NCI-H146 (cell line): ENCODE measurements at regions not wholly inside any gene's neighbourhood (a gene's known extent, or its start where the extent isn't known, plus 50 kb on each side); places are given as distances from the start of the nearest gene placed in this dataset.
A peak's percentile ranks its signal among the peaks of the same experiment; 100 is the strongest.

Experiments
- DNase-seq: peaks from one replicate; lab custom pipeline; 2025; lab: John Stamatoyannopoulos, UW

GRCh38 chr3:176932433-176932832 lies 264.8 kb downstream of the TBL1XR1 start:
- no peak for DNase-seq

GRCh38 chr3:176931991-176932390 lies 265.3 kb downstream of the TBL1XR1 start:
- no peak for DNase-seq

- DNase-seq: no peak
Measured at GRCh38 chr3:176930942-176931341, 266.3 kb downstream of the TBL1XR1 start.

GRCh38 chr3:176928582-176928931 lies 268.7 kb downstream of the TBL1XR1 start:
- DNase-seq: no peak

- no peak for DNase-seq
Measured at GRCh38 chr3:176927706-176928581, 269.3 kb downstream of the TBL1XR1 start.

- DNase-seq: no peak
Measured at GRCh38 chr3:176927280-176927679, 270.0 kb downstream of the TBL1XR1 start.

DNA sequence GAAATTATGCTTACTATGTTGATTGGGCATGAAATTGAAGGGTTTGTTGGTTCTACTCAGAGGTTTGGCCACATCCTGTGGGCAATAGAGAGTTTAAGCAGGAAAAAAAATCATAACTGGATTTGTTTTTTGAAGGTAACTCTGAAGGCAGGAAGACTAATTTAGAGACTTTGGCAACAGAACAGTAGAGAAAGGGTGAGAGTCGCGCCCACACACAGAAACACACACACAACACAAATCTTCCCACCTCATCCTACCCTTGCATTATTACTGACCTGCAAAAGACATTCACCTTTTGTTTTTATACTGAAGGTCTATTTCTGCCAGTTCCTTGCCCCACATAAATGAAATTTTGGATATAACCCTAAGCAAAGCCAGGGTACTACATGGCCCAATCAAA lies 270.6 kb downstream of the TBL1XR1 start:
- DNase-seq: no peak

DNA sequence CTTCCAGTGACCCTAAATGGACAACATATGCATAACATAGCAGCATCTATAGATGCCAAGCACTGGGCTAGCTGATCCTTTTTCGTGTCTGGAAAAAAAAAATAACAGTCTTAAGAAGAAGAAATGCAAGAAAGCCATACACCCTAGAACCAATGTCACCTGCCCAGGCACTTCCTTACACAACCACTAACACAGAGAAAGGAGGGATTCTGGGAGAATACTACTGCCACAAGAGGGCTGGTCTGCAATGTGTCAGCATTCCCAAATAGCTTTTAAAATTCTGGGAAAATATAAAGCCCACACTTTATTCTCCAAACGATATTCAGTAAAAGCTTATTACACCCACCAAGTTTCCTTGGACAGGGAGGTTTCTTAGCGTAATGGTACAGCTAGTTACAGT lies 271.2 kb downstream of the TBL1XR1 start:
- DNase-seq: no peak

DNA sequence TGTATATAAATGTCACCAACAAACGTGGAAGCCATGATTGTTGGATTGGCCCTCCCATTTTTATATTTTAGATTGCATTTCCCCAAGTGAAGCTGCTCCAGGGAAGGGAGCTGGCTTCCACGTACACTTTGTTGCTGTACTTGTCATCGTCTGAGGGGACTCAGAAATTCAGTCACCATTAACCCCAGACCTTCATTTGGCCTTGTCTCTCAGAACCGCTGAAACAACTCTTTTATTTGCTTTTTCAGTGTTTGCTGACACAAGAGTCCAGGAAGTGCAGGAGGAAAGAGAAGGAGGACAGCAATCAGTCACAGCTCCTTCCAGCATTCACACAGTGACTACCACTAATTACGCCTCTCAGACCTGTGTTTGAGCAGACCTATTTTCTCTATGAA lies 276.5 kb downstream of the TBL1XR1 start:
- DNase-seq: peak; percentile 95

- DNase-seq: peak; percentile 95
Measured at GRCh38 chr3:176919836-176920765, 277.2 kb downstream of the TBL1XR1 start.

DNA sequence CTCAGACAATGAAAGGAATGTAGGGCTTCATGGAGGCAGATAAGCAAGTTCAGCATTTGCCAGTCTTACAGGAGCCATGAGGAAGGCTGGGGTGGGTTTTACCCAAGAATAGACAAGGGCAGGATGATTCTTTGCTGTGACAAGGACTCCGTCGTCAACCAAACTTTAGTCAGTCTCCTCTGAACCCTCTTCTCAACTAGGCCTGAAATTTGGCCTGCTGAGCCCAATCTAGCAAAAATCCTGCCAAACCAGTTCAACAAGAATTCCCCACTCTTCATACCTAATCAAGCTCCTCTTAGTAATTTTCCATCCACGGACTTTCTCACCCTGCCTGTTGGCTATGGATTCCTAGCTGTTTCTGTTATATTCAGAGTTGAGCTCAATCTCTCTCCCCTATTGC lies 280.5 kb downstream of the TBL1XR1 start:
- peak; percentile 32 for DNase-seq

GRCh38 chr3:176914764-176915163 lies 282.5 kb downstream of the TBL1XR1 start:
- no peak for DNase-seq

DNA sequence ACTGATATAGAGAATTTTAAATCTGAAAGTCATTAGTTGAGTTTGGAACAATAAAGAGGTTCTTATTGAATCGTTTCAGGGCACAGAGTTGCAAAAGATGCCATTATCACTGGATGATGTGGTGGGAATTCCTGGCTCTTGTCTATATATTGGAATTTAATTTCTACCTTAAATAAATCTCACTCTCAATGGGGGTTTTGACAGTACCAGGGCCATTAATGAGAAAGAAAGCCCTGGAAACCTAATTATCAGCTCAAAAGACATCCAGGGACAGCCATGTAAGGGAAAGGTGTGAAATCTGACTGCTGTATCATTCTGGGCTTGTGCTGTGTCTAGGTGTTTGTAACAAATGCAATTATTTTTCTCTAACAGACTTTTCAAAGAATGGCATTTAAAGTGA lies 285.7 kb downstream of the TBL1XR1 start:
- no peak for DNase-seq

- DNase-seq: no peak
Measured at GRCh38 chr3:176909044-176909443, 288.2 kb downstream of the TBL1XR1 start.

GRCh38 chr3:176906046-176906905 lies 291.0 kb downstream of the TBL1XR1 start:
- peak; percentile 85 for DNase-seq

DNA sequence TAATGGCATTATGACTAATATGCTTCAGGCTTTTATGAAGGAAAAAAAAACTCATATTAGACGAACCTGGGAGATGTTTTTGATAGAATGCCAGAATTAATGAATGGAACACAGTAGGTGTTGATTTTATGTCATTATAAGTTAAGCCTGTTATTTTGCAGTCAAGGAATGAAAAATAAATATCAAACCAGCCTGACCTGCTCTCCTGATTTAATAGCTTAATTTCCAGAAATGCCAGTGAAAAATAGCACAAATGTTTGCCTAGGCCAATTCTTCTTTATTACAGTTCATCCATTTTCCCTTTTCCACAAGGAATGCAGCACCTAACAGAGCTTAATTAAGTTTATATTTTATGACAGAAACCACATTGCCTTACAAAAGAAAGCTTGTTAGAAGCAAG lies 292.0 kb downstream of the TBL1XR1 start:
- DNase-seq: no peak

- DNase-seq: no peak
Measured at GRCh38 chr3:176904506-176904905, 292.8 kb downstream of the TBL1XR1 start.

DNA sequence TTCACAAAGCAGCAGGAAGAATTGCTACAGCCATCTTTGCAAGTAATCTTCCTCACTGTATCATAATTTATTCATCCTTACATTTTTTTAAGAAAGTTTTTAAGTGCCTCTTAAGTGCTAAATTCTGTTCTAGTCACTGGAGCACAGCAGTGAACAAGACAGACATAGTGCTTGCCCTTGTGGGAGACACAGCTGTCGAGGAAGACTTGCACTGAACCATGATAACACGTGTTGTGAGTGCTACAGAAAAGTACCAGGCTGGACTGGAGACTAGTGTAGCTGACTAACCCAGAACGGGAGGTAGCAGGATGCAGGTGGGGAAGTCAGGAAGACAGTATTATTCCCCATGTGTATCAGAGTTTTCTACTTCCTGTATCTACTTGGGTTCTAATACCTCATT lies 300.6 kb downstream of the TBL1XR1 start:
- DNase-seq: no peak

DNA sequence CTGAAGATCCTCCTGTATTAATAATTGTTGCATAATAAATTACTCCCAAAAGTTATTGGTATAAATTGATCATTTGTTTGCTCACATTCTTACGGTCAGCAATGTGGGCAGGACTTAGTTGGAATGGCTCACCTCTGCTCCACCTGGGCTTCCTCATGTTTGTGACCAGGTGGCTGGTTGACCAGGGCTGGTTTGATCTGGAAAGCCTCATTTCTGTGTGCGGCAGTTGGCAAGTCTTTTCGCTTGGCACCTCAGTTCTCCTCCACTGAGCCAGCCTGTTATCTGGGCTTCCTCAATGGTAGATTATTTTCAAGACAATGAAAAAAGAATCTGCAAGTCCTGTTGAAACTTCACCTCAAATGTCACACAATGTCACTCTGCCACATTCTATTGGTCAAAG lies 301.1 kb downstream of the TBL1XR1 start:
- DNase-seq: no peak

- DNase-seq: no peak
Measured at GRCh38 chr3:176879710-176880109, 317.6 kb downstream of the TBL1XR1 start.

- peak; percentile 19 for DNase-seq
Measured at GRCh38 chr3:176873261-176873660, 324.0 kb downstream of the TBL1XR1 start.

GRCh38 chr3:176872771-176873209 lies 324.5 kb downstream of the TBL1XR1 start:
- peak; percentile 79 for DNase-seq
